DMS79 (cell line): ENCODE measurements at regions not wholly inside any gene's neighbourhood (a gene's known extent, or its start where the extent isn't known, plus 50 kb on each side); places are given as distances from the start of the nearest gene placed in this dataset.

Experiments used
- DNase-seq: peaks from one replicate; lab custom pipeline; 2025; lab: John Stamatoyannopoulos, UW

DNA sequence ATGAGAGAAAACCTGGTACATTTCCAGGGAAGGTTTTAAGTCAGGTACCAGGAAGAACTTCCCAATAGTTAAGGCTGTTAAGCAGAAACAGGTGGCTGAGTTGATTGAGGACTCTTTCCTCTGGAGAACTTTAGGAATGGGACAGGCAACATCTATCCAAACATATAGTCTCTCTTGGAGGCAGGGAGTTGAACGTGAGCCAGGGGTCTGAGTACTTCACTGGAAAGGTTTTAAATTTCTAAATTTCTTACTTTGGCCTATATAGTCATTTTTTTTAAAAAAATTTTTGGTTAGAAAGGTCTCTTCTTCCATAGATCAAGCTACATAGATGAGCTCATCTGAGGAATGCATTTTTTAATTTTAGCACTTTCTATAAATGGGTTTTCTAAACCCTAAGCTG lies 261.4 kb upstream of the TCF4 start:
- DNase-seq = no peak

DNA sequence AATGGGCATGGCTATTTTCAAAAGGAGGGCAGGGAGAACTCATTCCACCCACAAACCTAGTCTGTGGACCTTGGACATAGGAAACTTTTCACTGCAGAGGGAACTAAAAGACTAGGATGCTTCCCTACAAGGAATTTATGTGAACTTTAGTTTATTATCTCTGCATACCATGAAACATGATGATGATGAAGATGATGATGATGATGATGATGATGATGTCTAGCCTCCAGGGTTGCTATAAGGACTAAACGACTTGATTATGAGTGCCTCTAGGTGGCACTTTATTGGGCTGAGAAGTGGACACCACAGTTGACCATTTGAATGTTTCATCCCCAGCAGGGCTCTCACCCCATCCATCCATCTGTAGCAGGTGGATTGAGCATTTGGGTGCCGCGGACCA lies 260.0 kb upstream of the TCF4 start:
- no peak for DNase-seq

DNA sequence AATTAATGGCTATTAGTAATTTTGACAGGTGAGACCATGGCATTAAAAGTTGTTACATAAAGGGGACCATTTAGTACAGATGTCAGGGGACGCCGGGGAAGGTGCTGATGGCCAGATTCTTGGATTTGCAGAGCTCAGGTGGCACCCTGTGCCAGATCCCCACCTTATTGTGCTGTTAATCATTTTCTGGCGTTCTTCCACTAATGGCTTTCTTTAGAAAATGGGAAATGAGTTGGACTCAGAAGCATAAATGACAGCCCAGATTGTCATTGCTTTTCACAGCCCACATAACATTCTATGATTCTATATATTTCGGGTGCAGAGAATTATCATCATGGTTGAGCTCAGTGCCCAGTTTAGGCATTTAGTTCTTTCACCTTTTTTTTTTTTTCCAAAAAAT lies 257.2 kb upstream of the TCF4 start:
- DNase-seq = no peak

- DNase-seq = no peak
Measured at GRCh38 chr18:55844382-55844781, 256.4 kb upstream of the TCF4 start.

GRCh38 chr18:55841314-55841713 lies 253.3 kb upstream of the TCF4 start:
- DNase-seq = no peak

DNA sequence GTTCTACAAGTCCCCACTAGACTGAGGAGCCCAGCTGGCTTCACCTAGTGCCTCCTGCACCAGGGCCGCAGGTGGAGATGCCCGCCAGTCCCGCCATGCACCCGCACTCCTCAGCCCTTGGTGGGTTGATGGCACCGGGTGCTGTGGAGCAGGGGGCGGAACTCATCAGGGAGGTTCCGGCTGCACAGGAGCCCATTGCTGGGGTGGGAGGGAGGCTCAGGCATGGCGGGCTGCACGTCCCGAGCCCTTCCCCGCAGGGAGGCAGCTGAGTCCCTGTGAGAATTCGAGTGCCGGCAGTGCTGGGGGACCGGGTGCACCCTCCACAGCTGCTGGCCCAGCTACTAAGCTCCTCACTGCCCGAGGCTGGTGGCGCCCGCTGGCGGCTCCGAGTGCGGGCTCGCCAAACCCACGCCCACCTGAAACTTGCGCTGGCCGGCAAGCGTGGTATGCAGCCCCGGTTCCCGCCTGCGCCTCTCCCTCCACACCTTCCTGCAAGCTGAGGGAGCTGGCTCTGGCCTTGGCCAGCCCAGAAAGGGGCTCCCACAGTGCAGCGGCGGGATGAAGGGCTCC lies 252.7 kb upstream of the TCF4 start:
- DNase-seq = no peak

- DNase-seq = no peak
Measured at GRCh38 chr18:55839343-55839742, 251.4 kb upstream of the TCF4 start.

- no peak for DNase-seq
Measured at GRCh38 chr18:55838841-55839240, 250.8 kb upstream of the TCF4 start.

- no peak for DNase-seq
Measured at GRCh38 chr18:55838319-55838718, 250.3 kb upstream of the TCF4 start.

GRCh38 chr18:55833543-55833942 lies 245.6 kb upstream of the TCF4 start:
- DNase-seq = no peak

DNA sequence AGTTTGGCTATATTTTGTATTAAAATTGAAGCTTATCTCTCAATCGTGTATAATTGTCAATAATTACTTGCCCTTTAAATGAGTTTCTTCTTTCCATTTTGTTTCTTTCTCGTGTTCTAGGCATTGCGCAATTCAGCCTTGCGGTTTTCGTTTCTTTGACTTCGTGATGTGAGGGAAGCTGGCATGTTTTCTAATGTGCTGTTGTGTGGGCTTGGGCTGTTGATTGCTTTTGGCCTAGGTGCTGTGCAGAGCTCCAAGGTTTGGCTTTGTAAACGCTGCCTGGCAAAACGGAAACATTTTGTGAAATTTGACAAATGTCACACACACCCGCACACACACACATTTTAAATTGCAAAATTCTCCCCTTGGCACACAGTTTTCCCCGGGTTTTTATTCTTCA lies 242.6 kb upstream of the TCF4 start:
- no peak for DNase-seq

- no peak for DNase-seq
Measured at GRCh38 chr18:55821219-55821618, 233.2 kb upstream of the TCF4 start.

DNA sequence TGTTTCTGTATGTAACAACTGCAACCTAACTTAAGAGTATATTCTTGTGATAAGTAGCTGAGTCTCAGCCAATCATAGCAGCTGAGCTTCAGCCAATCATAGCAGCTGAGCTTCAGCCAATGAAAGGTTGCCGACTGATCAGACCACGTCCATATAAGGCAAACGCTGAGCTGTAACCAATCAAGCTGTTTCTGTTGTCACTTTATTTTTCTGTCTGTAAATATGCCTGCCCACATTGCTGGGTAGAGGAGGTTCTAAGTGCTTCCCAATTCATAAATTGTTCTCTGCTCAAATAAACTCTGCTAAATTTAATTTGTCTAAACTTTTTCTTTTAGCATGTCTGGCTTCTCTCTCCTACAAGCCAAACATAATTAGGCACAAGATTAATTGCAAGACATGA lies 231.5 kb upstream of the TCF4 start:
- DNase-seq = no peak

GRCh38 chr18:55818284-55818683 lies 230.3 kb upstream of the TCF4 start:
- DNase-seq = no peak

DNA sequence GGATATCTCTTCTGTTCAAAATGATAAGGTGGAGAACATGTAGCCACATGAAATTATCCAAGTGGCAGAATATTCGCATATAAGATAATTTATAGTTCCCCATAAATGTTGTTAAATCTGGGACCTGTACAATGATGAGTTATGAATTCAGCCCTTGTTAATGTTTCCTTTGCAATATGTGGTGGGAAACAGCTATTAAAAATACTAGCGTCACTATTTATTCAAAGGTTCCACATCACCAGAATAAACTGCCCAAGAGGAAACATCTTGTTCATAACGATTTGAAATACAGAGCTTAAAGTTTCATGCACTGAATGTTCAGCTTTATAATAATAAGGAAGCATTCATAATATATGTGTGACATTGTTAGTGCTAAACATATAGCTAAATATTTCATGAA lies 223.9 kb upstream of the TCF4 start:
- DNase-seq = no peak

DNA sequence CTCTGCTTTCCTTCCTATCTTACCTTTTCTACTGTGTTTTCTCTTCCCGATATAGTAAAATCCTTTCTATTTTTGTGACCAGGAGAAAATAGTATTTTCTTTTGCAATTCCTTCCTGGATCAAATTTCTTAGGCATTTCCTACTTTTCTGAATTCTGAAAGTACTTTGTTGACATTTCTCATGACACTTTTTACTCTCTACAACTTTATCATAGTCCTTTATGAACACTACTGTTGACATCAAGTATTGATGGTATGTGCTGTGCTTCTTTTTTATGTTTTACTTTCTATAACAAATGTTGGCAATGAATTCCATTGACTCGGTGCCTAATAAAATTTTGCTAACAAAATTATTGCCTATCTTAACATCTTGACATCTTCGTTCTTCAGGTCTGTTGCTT lies 217.7 kb upstream of the TCF4 start:
- no peak for DNase-seq

DNA sequence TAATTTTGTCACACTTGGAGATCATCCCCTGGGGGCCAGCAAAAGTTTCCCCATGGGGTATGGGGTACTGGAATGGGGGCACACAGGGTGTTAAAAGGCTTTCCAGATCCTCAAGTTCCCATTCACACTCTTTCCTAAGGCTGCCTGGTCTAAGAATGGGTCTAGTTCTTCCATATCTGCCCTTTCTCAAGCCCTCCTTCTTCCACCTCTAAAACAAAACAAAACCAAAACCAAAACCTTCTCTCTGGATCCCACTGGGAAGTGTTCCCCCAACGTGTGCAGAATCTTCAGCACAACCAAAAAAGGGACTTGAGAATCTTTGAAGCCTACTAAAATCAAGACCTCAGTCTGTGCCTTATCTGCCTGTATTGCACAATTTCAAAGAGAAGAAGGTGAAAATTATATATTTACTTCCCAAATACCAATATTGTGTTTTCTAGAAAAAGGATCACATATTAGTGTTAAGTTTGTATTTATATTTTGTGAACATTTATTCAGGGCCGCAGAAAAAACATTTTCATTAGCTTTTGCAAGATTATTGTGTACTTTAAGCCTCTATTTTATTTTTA lies 207.2 kb upstream of the TCF4 start:
- DNase-seq = no peak

DNA sequence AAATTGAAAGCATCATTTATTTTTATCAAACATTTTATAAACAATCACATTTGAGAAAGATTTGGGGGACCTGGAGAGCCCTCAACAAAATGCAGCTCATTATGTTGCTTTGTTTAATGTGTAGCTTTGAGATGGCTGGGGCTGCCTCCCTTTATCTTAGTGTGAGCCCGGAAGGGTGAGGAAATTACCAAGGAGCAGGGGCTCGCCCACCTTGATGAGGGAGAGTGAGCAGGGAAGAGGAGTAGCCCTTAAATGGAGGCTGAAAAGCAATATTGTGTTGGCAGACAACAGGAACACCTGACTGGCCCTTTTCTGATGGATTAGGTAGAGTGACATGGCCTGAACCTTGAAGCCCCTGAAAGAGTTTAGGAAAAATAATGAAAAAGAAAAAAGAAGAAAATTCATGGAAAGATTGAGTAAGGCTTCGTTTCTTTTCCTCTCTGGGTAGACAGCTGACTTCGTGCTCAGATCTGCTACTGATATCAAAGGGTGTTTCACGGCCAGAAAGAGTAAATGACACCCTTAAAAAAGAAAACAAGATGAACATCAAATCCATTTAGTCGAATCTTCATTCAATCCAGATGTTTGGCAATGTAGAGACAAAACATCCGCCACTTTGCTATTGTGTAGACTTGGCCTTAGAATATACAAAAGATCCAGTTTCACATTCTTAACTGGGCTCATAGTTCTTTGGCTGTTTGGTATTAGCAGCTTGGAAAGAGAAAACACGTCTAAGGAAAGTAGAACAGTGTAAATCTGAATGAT lies 206.5 kb upstream of the TCF4 start:
- no peak for DNase-seq

DNA sequence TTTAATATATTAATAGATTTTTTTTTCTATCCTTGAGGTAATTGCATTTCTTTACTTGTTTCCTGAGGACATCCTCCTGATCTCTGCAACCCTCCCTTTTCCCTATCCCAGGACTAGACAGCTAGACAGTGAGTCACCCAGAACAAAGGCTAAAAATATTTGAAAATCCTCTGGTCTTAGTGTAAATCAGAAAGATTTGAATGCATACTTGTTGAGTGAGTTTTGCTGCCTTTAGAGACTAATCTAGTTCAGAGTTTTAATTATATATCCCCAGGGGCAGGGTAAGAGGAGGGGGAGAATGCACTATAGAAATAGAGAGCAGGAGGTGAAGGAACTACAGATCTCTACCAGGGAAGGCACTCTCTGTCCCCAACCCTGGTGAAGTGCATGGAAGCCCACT lies 202.3 kb upstream of the TCF4 start:
- no peak for DNase-seq

GRCh38 chr18:55787536-55788073 lies 199.6 kb upstream of the TCF4 start:
- no peak for DNase-seq

GRCh38 chr18:55786651-55787272 lies 198.8 kb upstream of the TCF4 start:
- no peak for DNase-seq

DNA sequence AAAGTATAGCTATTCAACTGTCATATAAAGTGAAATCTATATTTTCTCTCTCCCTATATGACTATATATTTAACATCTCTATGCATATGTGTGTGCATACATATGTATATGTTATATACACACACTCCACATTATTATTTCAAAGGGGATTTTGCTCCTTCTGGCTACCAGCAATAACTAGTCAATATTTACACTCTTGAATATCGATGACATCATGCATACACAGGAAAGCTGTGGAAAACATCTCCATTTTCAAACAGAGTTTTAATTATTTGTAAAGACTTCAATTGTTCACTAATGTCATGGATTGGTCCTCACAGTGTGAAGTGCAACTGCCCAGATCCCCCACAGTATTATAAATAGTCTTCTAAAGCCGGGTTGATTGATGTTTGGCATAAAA lies 195.9 kb upstream of the TCF4 start:
- no peak for DNase-seq

GRCh38 chr18:55781481-55781957 lies 193.5 kb upstream of the TCF4 start:
- DNase-seq = no peak
